ENCODE measurements at regions not wholly inside any gene's neighbourhood (a gene's known extent, or its start where the extent isn't known, plus 50 kb on each side); places are given as distances from the start of the nearest gene placed in this dataset.

- no peak for TF ChIP-seq CBFB (IDR thresholded peaks at IDR 0.05; ENCODE audit: low read depth)
- TF ChIP-seq NR2C2 (IDR thresholded peaks at IDR 0.05; ENCODE audit: borderline replicate concordance, control insufficient read depth, insufficient read length, low read depth) = no peak
- TF ChIP-seq CTCF (IDR thresholded peaks at IDR 0.05 in 2 of 3, conservative IDR thresholded peaks at IDR 0.05 in 1 of 3; ENCODE audit: control insufficient read depth in 2 of 3, extremely low read depth in 1 of 3, insufficient read depth in 1 of 3, low read depth in 3 of 3, low read length in 3 of 3) = no peak
- TF ChIP-seq CREM (IDR thresholded peaks at IDR 0.05; ENCODE audit: low read depth) = no peak
- no peak for TF ChIP-seq RFX5 (IDR thresholded peaks at IDR 0.05; ENCODE audit: low read depth, low read length)
- TF ChIP-seq FOS (IDR thresholded peaks at IDR 0.05; ENCODE audit: borderline replicate concordance, extremely low read depth, insufficient read length) = no peak
- TF ChIP-seq MXI1 (IDR thresholded peaks at IDR 0.05; ENCODE audit: low read depth, low read length) = no peak
- TF ChIP-seq EZH2 (IDR thresholded peaks at IDR 0.05; ENCODE audit: borderline replicate concordance, control insufficient read depth, low read depth, low read length) = no peak
Observed at GRCh38 chrX:22351966-22352365, 79.3 kb downstream of the CBLL2 start.
